ENCODE measurements at regions not wholly inside any gene's neighbourhood (a gene's known extent, or its start where the extent isn't known, plus 50 kb on each side); places are given as distances from the start of the nearest gene placed in this dataset.

DNA sequence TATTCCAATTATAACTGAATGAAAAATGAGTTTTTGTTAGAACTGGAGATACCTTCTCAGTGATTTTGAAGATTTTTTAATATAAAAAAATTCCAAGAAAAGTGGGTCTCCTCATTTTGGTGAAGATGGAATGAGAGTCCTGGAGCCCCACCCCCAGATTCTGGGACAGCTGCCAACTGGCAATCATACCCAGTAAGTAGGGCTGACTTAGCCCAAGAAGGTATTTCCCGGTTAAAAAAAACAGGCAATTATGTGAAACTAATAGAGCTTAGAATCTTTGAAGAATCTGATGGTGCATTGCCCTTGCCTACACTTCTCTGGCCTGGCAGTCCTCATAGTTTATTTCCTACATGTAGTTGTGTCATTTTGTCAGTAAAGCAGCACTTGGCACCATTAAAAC lies 52.8 kb upstream of the VWDE start:
- DNase-seq (ENCODE audit: low read depth) = no peak

DNA sequence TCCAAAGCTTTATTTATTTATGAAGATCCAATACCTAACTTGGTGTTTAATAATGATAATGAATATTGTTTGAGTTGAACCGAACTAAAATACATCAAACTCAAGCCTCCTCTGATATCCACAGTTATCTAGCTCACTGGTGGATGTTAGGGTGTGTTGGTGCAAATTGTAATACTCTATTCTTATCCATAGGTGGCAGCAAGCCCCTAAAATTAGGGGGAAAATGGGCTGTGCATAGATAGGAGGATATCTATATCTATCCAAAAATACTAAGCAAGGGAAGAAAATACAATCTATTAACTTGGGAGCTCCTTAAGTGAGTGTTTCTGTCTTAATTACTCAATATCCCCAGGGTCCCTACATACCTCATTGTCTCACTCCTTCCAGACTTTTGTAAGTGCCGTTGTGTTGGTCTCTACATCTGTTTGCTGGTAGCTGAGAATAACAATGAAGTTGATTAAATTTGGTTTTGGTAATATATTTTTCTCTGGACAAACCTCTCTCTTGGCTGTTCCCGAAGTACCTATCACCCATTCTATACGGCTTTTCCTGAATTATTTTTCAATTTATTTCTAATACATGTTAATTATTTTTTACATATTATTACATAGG lies 55.0 kb upstream of the VWDE start:
- DNase-seq (ENCODE audit: low read depth) = peak; percentile 73

DNA sequence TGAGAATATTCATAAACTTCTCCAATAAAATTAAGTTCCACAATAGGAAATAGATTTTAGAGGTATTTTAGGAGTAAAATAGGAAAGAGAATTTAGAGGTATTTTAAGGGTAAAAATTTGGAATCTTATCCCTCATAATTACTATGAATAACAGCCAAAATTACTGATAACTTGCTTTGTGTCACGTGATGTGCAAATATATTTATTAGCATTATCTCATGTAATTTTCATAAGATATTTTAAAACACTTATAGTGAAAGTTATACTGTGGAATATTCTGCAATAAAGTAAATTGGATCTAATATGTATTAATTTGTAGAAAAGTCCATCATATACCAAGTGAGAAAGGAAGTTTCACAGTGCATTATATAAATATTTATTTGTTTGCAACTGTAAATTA lies 64.2 kb upstream of the VWDE start:
- DNase-seq (ENCODE audit: low read depth) = no peak

DNA sequence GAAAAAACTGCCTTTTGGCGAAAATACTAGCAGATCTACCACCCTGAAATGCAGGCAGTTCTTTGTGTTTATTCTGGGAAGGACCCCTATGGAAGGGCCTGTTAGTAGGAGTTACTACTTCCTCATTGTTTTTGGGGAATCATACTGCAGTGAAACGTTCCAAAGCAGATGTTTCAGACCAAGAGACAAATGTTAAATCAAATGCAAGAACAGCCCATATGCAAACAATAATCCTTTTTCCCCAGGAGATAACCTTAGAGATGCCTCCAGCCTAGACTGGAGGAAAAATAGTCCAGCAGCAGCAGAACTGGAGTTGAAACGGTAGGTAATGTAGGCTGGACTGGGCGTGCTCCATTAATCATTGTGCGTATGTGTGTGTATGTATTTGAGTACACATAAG lies 65.9 kb upstream of the VWDE start:
- no peak for DNase-seq (ENCODE audit: low read depth)

DNA sequence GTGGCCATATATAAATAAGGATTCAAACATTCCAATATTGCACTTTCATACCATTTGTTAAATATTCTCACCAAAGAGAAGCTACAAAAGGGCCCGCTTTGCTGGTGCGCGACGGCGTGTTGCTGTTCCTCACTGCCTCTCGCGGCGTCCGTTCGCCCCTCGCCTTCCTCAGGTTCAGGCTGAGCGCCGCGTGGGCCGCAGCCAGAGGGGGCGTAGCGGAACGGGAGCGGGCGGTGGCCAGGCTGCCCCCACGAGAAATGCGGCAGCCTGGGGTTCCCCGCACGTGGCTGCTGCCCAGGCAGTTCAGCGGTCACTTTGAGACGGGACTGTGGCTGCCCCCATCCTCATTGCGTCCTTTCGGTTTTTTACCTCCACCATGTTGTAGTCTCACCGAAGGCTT lies 67.3 kb upstream of the VWDE start:
- no peak for DNase-seq (ENCODE audit: low read depth)

DNA sequence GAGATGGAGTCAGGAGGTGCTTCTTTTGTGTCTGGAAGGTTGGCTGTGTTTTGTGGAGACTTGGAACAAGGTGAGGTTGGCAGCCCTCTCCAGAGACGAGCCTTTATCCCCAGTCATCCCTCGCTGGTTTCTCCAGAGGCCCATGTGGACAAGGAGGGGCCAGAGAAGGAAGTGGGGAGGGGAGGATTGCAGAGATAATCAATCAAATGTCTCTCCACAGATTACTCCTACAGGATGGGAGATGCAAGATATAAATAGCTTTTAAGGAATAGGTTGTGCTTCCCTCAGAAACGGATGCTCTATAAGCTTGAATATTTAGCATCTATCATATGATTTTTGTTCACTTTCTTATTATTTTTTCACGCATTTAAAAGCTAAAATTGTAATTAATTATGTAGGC lies 70.4 kb upstream of the VWDE start:
- no peak for DNase-seq (ENCODE audit: low read depth)

DNA sequence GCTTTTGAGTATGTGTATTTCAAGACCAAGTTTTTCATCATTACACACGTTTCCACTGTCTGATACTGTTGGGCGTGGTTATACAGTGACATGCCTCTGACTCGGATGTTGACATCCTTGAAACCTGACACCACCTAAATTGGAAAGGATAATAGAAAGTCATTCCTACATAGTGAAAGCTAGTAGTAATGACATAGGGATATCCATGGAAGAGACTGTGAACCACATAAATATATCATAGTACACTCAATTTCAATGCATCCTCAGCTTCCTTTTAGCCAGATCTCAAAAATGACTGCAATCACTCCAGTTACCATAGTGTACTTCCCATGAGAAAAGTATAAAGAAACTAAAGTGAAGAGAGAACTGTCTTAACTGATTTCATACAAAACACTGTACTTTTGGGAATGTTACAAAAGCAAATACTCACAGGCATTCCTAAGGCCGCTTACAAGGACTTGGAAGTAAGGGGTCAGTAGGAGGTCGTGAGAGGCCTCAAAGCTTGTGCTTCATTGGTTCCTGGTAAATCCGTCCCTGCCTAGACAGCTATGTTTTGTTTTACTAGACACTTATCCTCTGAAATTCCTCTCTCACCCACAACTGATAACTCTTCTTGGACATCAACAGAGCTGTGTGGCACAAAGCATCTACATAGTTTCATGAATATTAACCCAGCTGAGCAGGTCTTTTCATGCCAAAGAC lies 71.8 kb upstream of the VWDE start:
- DNase-seq (ENCODE audit: low read depth) = peak; percentile 65

DNA sequence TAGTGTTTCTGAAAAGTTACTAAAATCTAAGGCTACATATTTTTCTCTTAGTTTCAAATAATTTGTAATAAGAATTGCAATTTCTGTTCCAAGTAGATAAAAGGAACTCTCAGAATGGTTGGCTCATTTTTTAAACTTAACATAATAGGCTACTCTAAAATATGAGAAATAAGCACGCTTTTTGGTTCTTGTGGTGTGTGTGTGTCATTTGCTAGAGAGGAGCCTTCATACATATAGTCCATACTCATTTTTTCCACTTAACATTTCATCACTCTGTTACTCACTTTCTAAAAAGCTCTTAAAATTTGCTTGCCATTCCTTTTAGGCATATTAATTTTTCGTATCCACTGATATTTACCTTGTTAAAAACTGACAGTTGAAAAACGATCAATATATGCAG lies 74.0 kb upstream of the VWDE start:
- DNase-seq (ENCODE audit: low read depth) = no peak

DNA sequence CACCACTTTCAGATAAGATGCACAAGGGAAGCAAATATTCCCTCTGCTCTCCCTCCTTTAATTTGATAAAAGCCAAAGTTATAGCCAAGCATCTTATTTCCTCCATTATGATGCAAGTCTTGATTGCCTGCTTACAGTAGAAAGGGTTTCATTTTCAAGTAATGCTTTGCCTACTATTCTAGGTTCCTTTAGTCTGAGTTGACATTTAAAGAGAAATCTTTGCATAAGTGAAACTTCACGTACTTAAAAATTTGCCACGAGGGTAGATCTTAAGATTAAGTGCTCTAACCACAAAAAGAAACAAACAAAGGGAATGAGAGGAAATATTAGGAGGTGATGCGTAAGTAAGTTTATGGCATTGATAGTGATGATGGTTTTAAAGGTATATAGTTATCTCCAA lies 78.1 kb upstream of the VWDE start:
- DNase-seq (ENCODE audit: low read depth) = peak; percentile 36

DNA sequence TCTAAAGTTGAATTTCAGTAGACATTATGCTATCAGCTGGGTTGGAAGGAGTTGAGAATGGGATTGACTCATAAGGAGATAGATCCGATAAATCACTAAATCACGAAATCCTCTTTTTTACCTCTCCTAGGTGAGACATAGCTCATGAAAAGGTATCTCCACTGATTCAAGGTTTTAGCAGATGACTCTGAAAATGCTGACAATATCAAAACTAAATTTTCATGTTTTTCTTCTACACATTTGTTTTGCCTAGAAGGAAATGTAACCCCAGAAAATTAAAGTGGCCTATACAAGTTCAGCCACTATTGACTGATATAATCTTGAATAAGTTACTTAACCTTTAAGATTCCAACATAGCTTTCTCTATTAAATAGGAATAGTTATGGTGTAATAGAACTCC lies 82.2 kb upstream of the VWDE start:
- no peak for DNase-seq (ENCODE audit: low read depth)

DNA sequence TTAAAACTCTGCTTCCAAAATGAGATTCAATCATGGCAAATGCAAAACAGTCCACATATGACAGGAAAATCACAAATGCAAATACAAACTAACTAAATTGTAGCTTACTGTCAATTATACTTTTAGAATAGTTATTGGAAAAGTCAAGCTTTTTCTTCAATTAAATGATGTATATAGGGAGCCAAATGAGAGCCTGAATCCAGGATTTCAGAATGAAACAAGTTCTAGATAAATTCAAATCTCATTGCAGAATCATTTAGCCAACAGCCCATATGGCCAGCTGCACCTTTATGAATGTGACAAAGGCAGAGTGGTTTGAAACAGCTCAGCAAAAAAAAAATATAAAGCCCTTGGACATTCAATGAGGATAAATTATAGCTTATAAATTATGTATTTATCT lies 82.2 kb upstream of the SCIN start:
- DNase-seq (ENCODE audit: low read depth) = no peak

DNA sequence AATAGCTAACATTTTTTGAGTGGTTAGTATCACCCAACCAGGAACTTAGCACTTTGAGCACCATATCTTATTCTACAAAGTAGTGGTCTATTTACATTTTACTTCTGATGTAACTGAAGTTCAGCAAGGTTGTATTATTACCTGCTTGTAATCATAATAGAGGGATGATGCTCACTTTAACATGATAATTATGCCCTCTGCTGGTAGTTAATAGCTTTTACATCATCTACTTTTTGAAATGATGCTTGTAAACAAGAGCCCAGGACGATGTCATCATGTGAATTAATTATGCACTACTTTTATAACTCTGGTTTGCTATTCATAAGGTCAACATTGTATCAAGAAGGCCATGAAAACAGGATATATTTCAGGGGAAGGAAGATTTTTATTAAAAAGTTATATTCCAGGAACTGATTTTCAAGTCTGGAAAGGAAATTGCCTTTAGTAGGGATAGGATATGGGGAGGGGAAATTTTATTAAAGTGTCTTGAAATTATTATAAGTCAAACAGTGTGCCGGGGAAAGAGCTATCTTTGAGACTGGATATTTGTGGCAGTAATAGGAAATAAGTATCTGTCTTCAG lies 80.3 kb upstream of the SCIN start:
- DNase-seq (ENCODE audit: low read depth) = peak; percentile 75

DNA sequence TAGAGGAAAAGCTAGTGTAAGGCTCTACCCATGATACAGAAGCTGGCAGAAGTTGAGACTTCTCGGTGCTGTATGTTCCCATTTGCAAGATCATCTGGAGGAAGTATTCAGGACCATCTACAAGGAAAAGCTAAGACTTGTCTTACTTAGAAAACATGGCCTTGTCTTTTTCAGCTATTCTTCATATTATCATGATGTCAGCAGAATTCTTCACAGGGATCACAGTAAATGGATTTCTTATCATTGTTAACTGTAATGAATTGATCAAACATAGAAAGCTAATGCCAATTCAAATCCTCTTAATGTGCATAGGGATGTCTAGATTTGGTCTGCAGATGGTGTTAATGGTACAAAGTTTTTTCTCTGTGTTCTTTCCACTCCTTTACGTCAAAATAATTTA lies 79.6 kb upstream of the SCIN start:
- DNase-seq (ENCODE audit: low read depth) = no peak

DNA sequence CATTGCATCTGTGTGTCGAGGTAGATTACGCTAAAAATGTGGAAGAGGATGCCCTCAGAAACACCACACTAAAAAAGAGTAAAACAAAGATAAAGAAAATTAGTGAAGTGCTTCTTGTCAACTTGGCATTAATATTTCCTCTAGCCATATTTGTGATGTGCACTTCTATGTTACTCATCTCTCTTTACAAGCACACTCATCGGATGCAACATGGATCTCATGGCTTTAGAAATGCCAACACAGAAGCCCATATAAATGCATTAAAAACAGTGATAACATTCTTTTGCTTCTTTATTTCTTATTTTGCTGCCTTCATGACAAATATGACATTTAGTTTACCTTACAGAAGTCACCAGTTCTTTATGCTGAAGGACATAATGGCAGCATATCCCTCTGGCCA lies 79.0 kb upstream of the SCIN start:
- DNase-seq (ENCODE audit: low read depth) = no peak

DNA sequence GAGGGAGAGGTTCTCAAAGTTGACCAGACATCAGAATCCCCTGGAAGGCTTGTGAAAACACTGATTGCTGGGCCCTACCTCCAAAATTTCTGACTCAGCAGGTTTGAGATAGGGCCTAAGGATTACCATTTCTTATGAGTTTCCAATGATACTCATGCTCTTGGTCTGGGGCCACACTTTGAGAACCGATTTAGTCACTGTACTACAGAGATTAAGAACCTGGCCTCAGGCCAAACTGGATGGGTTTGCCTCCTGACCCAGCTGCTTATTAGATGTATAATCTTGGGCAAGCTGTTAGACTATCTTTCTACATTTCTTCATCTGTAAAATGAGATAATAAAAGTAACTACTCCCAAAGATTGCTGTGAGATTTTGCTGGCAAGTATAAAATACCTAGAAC lies 77.1 kb upstream of the SCIN start:
- no peak for DNase-seq (ENCODE audit: low read depth)

DNA sequence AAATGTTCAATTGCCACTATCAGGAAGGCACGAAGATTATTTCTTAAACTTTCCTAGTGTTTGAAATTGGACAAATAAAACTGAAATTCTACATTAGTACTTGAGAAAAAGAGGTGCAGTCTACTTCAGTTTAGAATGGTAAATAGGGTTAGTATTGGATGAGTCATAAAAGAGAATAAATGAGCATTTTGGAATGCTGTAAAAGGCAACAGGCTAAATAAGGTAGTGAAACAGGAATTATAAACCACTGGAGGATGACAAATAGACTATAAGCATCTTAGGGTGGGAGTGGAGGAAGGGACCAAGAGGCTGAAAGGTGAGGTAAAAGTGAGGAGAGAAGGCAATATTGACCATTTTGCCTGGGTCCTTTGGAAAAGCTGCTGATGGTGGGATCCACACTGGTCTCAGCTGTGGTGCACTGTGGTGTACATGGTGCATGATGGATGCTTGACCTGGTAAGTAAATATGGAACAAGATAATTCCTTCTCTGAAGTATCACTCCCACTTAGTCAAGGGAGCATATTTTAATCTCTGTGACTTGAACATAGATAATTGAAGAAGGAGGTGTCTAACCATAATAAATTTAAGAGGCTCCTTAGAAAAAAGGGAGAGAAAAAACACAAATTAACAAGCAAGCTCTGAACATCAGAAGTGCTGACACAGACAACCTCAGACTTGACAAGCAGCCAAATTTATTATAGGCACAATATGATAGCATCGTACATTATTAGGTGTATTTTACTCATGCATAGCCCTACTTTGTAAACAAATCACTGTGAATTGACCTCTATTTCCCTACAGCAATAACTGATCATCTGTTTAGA lies 76.4 kb upstream of the SCIN start:
- DNase-seq (ENCODE audit: low read depth) = no peak

DNA sequence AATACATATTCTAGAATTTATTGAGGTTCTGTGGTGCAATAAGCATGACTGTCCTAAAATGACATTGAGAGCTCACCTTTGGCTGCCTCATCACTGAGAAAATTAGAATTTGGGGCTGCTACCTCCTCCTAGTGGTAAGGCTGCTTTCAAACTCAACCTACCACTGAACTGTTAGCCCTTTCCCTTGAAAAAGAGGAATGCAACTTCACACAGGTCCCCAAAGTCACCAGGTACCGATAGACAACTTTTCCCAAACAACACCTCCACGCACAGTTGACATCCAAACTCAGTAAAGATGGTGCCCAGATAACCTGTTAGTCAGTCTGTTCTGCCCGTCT lies 75.9 kb upstream of the SCIN start:
- DNase-seq (ENCODE audit: low read depth) = no peak

DNA sequence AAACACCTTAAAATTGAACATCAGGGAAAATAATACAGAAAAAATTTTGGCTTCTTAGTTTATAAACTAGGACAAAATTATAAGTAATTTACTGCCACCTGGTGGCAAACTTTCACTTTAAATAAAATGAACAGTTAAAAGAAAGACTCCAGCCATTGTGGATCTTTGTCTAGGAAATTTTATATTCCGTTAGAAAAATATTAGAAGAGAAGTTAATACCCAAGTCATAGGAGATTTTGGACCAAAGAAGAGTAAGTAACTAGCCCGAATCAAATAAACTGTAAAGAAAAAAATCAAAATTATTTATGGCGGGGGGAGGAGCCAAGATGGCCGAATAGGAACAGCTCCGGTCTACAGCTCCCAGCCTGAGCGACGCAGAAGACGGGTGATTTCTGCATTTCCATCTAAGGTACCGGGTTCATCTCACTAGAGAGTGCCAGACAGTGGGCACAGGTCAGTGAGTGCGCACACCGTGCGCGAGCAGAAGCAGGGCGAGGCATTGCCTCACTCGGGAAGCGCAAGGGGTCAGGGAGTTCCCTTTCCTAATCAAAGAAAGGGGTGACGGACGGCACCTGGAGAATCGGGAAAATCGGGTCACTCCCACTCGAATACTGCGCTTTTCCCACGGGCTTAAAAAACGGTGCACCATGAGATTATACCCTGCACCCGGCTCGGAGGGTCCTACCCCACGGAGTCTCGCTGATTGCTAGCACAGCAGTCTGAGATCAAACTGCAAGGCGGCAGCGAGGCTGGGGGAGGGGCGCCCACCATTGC lies 73.4 kb upstream of the SCIN start:
- DNase-seq (ENCODE audit: low read depth) = peak; percentile 80

DNA sequence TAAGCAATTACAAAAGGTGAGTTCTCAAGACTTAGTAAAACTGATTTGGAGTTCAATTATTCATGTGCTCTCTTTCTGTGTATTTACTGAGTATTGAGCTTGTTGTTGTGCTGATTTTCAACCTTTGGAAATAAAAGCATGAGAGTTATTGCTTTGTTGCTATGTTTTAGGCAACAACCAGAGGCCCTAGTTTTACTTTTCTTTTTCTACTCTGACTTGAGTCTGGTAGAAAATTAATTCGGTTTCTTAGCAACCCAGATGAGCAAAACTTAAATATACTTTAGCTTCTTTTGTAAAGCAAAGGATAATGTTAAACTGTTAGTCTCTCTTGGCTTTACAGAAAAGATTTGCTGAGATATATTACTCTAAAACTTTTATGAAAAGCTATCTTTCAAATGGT lies 66.4 kb upstream of the SCIN start:
- no peak for DNase-seq (ENCODE audit: low read depth)

DNA sequence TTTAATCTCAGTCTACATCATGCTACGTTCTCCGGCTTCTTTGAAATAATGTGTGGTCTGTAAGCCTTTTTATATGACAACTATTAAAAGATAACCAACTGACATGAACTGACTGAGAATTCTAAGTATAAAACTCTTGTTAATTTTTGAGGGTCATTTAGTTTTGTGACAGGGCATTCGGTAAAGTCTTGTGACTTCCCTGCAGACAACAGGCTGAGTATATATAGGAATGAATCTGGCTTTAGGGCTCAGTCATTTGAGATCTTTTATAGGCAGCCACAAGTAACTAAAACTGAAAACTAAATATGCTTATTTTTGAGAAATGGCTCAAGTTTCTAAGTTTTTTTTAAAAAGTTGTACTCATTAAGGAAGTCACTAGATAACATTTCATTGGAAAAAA lies 62.5 kb upstream of the SCIN start:
- DNase-seq (ENCODE audit: low read depth) = no peak

DNA sequence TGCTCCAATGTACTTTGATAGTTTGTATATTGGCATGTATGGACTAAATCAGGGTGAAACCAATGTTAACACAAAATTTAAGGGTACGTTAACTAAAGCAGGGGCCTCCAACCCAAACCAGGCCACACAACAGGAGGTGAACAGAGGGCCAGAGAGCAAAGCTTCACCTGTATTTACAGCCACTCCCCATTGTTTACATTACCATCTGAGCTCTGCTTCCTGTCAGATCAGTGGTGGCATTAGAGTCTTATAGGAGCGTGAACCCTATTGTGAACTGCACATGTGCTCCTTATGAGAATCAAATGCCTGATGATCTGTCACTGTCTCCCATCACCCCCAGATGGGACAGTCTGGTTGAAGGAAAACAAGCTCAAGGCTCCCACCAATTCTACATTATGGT lies 62.0 kb upstream of the SCIN start:
- DNase-seq (ENCODE audit: low read depth) = no peak

DNA sequence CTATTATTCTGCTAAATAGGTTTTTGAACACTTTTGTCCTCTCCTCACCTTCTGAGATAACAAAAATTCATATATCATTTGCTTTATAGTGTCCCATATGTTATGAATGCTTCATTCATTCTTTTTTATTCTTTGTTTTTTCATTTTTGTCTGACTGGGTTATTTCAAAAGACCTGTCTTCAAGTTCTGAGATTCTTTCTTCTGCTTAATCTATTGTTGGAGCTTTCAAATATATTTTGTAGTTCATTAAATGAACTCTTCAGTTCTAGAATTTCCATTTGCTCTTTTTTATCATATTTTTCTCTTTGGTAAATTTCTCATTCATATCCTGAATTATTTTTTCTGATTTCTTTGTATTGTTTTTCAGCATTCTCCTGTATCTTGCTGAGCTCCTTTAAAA lies 53.1 kb upstream of the SCIN start:
- DNase-seq (ENCODE audit: low read depth) = no peak
